ENCODE measurements at regions not wholly inside any gene's neighbourhood (a gene's known extent, or its start where the extent isn't known, plus 50 kb on each side); places are given as distances from the start of the nearest gene placed in this dataset.
"Not testable (repeated sequence)": the region's sequence is repeated elsewhere in the genome, so short reads cannot be mapped to it uniquely, and the experiment has no call there.

DNA sequence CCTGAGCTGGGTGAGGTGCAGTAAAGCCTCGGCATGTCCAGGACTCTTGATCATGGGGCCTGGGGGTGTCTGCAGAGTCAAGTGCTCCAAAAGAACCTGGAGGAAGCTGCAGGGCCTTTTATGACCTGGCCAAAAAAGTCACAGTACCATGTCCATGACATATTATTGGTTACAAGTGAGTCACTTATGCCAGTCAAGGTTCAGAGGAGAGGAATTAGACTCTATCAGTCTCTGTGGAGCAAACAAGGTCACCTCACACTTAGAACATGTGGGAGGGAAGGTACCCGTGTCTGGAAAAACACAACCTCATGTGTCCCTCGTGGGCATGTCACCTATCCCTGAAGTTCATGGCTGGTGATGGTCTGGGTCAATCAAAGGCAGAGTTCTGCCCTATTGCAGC is 465.7 kb downstream of the FBXO15 start:
- DNase-seq (ENCODE audit: low spot score): no peak

DNA sequence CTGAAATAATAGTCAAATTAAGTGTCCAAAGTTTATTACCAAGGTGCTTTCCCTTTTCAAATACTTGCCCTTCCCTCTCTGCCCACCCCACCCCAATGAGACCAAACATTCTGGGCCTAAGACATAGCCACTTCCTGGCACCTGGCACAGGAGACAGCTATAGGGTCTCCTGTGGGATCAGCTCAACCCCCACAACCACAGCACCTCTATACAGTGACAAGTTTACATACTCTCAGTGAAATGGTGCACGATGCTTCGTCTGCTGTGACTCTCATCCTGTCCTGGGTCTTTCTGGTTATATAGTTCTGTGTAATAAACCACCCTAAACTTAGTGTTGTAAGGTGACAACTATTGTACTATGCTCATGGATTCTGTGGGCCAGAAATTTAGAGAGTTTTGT is 466.2 kb downstream of the FBXO15 start:
- no peak for DNase-seq (ENCODE audit: low spot score)

DNA sequence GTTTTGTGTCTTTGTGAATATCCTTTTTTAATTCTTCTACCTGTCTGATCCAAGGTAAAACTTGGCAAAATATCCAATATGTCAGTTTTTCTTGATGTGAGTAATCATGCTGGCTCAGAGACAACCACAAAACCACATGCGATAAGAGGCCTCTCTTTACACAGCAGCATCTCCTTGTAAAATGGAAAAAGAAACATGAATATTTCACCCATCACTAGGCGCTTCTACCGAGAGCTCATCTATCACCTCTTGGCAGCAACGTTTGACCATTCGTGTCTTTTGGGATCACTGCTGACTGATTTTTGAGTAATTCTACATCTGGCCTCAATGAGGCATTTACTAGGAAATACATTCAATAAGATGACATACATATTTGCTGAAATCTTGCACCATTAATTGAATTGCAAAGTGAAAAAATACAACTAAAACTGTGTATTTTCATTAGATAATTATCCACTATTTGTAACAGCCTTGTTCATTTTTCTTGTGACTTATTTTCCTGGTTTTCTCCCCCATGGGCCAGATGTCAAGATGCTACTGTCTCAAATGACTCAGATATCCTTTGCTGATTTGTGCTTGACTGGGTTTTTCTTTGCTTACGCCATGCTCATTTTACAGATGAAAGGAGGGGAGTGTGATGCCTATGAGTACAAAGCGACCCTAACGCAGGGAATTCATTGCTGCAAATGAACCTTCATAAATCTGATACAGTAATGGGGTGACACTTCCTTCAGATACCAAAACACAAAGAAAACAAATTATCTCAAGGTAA is 467.5 kb downstream of the FBXO15 start:
- DNase-seq (ENCODE audit: low spot score): peak; percentile 9

GRCh38 chr18:73677450-73677849 is 470.2 kb downstream of the FBXO15 start:
- no peak for DNase-seq (ENCODE audit: low spot score)

DNA sequence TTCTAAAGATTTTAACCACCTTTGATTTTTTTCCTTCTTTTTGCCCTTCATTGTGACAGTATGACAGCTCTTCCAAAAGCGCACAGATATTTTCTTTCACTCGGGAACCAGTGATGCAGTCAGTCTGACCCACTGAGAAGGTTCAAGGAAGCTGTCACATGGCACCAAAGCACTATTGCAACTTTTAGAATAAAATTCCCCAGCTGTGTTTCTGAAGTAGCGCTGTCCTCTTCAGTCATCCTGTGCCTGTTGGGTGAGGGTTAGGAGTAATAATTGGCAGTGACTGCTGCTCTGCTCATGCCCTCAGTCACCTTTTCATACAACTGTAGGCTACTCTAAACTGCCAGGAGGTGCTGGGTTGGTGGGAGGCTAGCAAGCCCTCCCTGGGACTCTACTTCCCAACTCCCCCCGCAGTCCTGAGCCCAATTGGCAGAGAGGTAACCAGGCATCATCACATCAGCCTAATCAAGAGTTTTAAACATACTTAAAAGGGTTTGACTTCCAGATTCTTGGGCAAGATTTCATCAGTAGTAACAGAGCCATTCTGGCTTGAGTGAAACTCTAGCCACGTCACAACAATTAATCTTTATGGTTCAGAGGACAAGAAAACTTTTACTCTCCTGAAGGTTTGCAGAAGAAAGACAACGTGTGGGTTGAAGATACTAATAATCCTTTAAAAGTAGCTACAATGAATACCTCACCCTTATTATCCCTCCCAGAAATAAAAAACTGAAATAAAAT is 473.3 kb downstream of the FBXO15 start:
- no peak for DNase-seq (ENCODE audit: low spot score)

- DNase-seq (ENCODE audit: low spot score): not testable (repeated sequence)
Measured at GRCh38 chr18:73671480-73671879, 476.2 kb downstream of the FBXO15 start.

GRCh38 chr18:73670524-73670923 is 477.1 kb downstream of the FBXO15 start:
- no peak for DNase-seq (ENCODE audit: low spot score)

GRCh38 chr18:73670039-73670438 is 477.6 kb downstream of the FBXO15 start:
- DNase-seq (ENCODE audit: low spot score): no peak

DNA sequence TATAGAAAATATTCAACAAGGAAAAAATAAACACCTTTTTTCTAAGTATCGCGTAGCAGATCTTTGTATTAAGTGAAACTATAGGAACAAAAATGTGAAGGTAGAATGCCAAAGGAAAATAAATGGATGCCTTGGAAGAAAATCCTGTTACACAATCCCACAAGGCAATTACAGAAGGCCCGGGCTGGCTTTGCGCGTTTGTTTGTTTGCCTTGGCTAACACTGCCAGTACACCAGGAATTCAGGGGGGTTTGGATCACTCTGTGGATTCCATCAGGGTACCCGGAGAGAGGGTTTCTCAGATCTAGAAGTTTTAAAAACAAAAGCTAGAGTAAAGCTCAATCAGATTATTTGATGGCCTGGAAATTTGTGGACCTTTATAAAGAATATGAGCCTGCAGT is 478.3 kb downstream of the FBXO15 start:
- DNase-seq (ENCODE audit: low spot score): no peak

DNA sequence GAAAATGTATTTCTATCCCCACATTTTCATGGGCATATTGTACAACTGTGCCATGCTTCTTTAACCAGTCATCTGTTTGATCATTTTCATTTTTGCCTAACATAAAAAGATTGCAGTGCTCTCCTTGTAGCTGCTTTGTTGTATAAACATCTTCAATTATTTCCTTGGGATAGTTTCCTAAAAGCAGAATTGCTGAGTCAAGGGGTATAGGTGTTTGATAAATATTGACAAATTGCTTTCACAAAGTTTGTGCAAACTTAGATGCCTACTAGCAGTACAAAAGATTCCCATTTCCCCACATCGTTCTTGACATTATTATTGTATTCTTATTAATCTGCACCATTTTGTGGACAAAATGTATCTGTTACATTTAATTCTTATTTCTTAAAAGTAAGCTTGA is 479.6 kb downstream of the FBXO15 start:
- DNase-seq (ENCODE audit: low spot score): no peak

- DNase-seq (ENCODE audit: low spot score): no peak
Measured at GRCh38 chr18:73666772-73667171, 480.9 kb downstream of the FBXO15 start.

- DNase-seq (ENCODE audit: low spot score): no peak
Measured at GRCh38 chr18:73664896-73665295, 482.7 kb downstream of the FBXO15 start.

GRCh38 chr18:73663581-73663980 is 484.1 kb downstream of the FBXO15 start:
- no peak for DNase-seq (ENCODE audit: low spot score)

GRCh38 chr18:73662421-73662820 is 485.2 kb downstream of the FBXO15 start:
- no peak for DNase-seq (ENCODE audit: low spot score)

DNA sequence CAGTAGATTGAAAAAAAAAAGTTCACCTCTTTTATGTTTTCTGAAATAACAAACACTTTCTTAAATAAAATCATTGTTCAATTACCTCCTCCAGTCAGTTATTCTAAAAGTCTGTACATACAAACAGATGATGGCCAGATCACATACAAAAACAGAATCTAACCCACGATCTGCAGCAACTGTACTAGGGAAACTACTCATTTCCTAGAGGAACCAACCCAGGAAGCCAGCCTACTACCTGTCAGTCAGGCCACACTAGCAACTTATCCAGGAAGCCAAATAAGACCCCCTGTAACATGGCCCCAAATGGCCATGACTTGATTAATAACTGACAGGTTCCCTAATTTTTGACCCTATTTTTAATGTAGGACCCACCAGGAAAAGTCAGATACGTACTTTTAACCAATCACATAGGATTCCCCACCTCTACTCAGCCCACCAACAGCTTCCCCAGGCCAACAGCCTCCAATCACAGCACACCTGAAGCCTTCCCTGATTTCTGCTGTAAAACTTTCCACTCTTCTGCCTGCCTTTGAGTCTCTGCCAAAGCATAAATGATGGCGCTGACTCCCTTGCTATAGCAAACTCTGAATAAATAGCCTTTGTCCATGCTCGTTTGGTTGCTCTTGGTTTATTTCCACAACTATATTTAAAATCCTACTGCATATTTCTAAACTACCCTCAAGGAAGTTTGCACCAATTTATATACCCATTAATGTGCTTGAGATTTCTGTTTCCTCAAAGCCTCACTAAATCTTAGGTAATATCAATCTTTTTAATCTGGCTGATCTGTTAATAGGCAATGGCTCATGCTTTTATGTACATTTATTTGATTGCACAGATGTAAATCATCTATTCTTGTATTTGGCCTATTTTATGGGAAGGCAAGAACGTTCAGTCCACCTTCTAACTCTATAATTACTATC is 486.4 kb downstream of the FBXO15 start:
- no peak for DNase-seq (ENCODE audit: low spot score)

GRCh38 chr18:73656691-73657090 is 490.9 kb downstream of the FBXO15 start:
- no peak for DNase-seq (ENCODE audit: low spot score)

- no peak for DNase-seq (ENCODE audit: low spot score)
Measured at GRCh38 chr18:73653827-73654226, 493.8 kb downstream of the FBXO15 start.

DNA sequence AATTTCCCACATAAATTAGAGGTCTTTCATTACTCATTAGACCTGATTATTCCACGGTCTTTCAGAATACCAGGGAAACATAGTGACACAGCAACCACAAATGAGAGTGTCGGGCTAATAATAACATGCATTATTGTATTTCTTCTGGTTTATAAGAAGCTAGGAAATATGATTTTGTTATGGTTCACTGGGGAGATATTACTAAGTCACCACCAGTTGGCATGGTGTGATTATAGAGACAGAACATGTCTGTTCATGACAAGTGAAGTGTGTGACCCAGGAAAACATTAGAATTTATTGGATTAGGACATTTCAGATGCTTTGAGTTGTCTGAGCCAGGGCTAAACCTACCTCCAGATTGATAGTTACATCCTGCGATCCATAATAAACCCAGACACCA is 494.4 kb downstream of the FBXO15 start:
- no peak for DNase-seq (ENCODE audit: low spot score)

- DNase-seq (ENCODE audit: low spot score): no peak
Measured at GRCh38 chr18:73647391-73647790, 500.2 kb downstream of the FBXO15 start.

- no peak for DNase-seq (ENCODE audit: low spot score)
Measured at GRCh38 chr18:73646772-73647171, 500.9 kb downstream of the FBXO15 start.

- no peak for DNase-seq (ENCODE audit: low spot score)
Measured at GRCh38 chr18:73646196-73646595, 501.4 kb downstream of the FBXO15 start.

DNA sequence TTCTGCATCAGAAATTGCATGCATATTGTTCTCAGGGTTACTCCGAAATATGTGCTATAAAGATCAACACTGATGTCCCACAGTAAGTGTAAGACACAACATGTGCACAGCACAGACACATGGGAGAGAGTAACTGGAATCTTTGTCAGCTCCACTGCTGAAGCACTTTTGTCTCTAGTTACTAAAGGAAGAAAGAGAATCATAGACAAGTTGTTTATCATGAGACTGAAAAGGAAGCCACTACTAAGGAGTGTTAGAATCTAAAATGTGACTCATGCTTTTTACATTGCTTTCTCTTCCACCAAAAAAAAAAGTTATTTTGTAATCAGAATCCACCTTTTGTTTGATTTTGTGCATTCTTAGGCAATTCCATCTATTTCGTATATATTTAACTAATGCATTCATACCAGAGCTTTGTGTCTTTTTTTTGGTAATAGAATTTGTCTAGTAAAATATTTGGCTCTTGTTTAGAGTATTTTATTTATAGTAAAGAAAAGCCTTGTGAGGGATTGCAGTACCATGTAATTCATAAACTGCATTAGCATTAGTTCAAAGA is 502.4 kb downstream of the FBXO15 start:
- no peak for DNase-seq (ENCODE audit: low spot score)
